Activated T-cell treated with anti-CD3 and anti-CD28 coated beads, Interleukin-2, amount 50 U/mL, for 4 hours (primary cell): ENCODE measurements at regions not wholly inside any gene's neighbourhood (a gene's known extent, or its start where the extent isn't known, plus 50 kb on each side); places are given as distances from the start of the nearest gene placed in this dataset.
"Not testable (repeated sequence)": the region's sequence is repeated elsewhere in the genome, so short reads cannot be mapped to it uniquely, and the experiment has no call there.

Experiments used
- ATAC-seq, 2 donors: fragments of 200-7000 bp; cut with Tn5 transposase; one replicate each; pipeline ENCODE4 v1.10.0; 2021
- DNase-seq: peaks from one replicate; pipeline ENCODE4 v3.0.0-alpha.2; 2020
- H3K27me3 Mint-ChIP-seq: one replicate; pipeline ENCODE4 v1.8.0; 2021; ENCODE audit warnings: low read depth, mixed read lengths
- H3K36me3 Mint-ChIP-seq: one replicate; pipeline ENCODE4 v1.8.0; 2022; ENCODE audit warnings: mixed read lengths; ENCODE audit not compliant: insufficient read depth
- H3K4me1 Mint-ChIP-seq: one replicate; pipeline ENCODE4 v1.8.0; 2021; ENCODE audit warnings: low read depth, mixed read lengths
- H3K4me3 Mint-ChIP-seq: one replicate; pipeline ENCODE4 v1.8.0; 2021; ENCODE audit warnings: mild to moderate bottlenecking, moderate library complexity, mixed read lengths
- H3K9me3 Mint-ChIP-seq: one replicate; pipeline ENCODE4 v1.8.0; 2021; ENCODE audit warnings: mixed read lengths

GRCh38 chrX:34841205-34841604 is 101.4 kb upstream of the FAM47B start:
- not testable (repeated sequence) for DNase-seq, H3K27me3 Mint-ChIP-seq, ATAC-seq, H3K9me3 Mint-ChIP-seq, H3K4me1 Mint-ChIP-seq, H3K36me3 Mint-ChIP-seq, H3K4me3 Mint-ChIP-seq

- DNase-seq = no peak
- peaks cover 4% of the 10 kb centered on the region for H3K9me3 Mint-ChIP-seq
- H3K4me1 Mint-ChIP-seq = no peaks in the 10 kb centered on the region
- H3K27me3 Mint-ChIP-seq = no peaks in the 10 kb centered on the region
- ATAC-seq = no peak
- H3K36me3 Mint-ChIP-seq = no peaks in the 10 kb centered on the region
- no peak overlapping the region for H3K4me3 Mint-ChIP-seq
Measured at GRCh38 chrX:34848281-34848680, 94.3 kb upstream of the FAM47B start.

GRCh38 chrX:34849371-34849770 is 93.2 kb upstream of the FAM47B start:
- no peaks in the 10 kb centered on the region for H3K27me3 Mint-ChIP-seq
- ATAC-seq = no peak

GRCh38 chrX:34859191-34859590 is 83.4 kb upstream of the FAM47B start:
- Mint-ChIP-seq H3K4me1 (no peaks in the 10 kb centered on the region), H3K36me3 (no peaks in the 10 kb centered on the region), H3K4me3 (no peak overlapping the region), H3K9me3 (peaks cover 4% of the 10 kb centered on the region), H3K27me3 (no peaks in the 10 kb centered on the region)
- ATAC-seq (no peak), DNase-seq (no peak)

More at GRCh38 chrX:34849371-34849770, 93.2 kb upstream of the FAM47B start:
- Mint-ChIP-seq H3K4me1 (no peaks in the 10 kb centered on the region), H3K9me3 (no peaks in the 10 kb centered on the region), H3K4me3 (no peak overlapping the region), H3K36me3 (no peaks in the 10 kb centered on the region)
- no peak for DNase-seq

- no peak for DNase-seq
- H3K36me3 Mint-ChIP-seq = no peaks in the 10 kb centered on the region
- H3K9me3 Mint-ChIP-seq = peaks cover 12% of the 10 kb centered on the region
- H3K4me3 Mint-ChIP-seq = no peak overlapping the region
- ATAC-seq = no peak
- H3K4me1 Mint-ChIP-seq = no peaks in the 10 kb centered on the region
- H3K27me3 Mint-ChIP-seq = no peaks in the 10 kb centered on the region
Measured at GRCh38 chrX:34863906-34864305, 78.7 kb upstream of the FAM47B start.

- ATAC-seq (no peak), DNase-seq (no peak)
- Mint-ChIP-seq H3K4me1 (no peaks in the 10 kb centered on the region), H3K36me3 (no peaks in the 10 kb centered on the region), H3K9me3 (peaks cover 23% of the 10 kb centered on the region), H3K4me3 (no peak overlapping the region), H3K27me3 (no peaks in the 10 kb centered on the region)
Measured at GRCh38 chrX:34866646-34867045, 76.0 kb upstream of the FAM47B start.

GRCh38 chrX:34868633-34869032 is 74.0 kb upstream of the FAM47B start:
- no peaks in the 10 kb centered on the region for H3K4me1 Mint-ChIP-seq
- H3K9me3 Mint-ChIP-seq = peaks cover 23% of the 10 kb centered on the region
- DNase-seq (no peak), ATAC-seq (no peak)
- no peak overlapping the region for H3K4me3 Mint-ChIP-seq
- no peaks in the 10 kb centered on the region for H3K36me3 Mint-ChIP-seq
- no peaks in the 10 kb centered on the region for H3K27me3 Mint-ChIP-seq

GRCh38 chrX:34873500-34874225 is 68.9 kb upstream of the FAM47B start:
- DNase-seq (no peak), ATAC-seq (no peak)
- Mint-ChIP-seq H3K27me3 (no peaks in the 10 kb centered on the region), H3K36me3 (no peaks in the 10 kb centered on the region), H3K4me3 (no peak overlapping the region), H3K9me3 (peaks cover 14% of the 10 kb centered on the region), H3K4me1 (no peaks in the 10 kb centered on the region)

GRCh38 chrX:34874763-34875162 is 67.8 kb upstream of the FAM47B start:
- Mint-ChIP-seq H3K4me1 (no peaks in the 10 kb centered on the region), H3K36me3 (no peaks in the 10 kb centered on the region), H3K4me3 (no peak overlapping the region), H3K27me3 (no peaks in the 10 kb centered on the region), H3K9me3 (peaks cover 4% of the 10 kb centered on the region)
- DNase-seq (no peak), ATAC-seq (no peak)

GRCh38 chrX:34875204-34875603 is 67.4 kb upstream of the FAM47B start:
- ATAC-seq (no peak), DNase-seq (no peak)
- Mint-ChIP-seq H3K4me3 (no peak overlapping the region), H3K4me1 (no peaks in the 10 kb centered on the region), H3K36me3 (no peaks in the 10 kb centered on the region), H3K9me3 (peaks cover 4% of the 10 kb centered on the region), H3K27me3 (no peaks in the 10 kb centered on the region)

GRCh38 chrX:34877436-34877835 is 65.2 kb upstream of the FAM47B start:
- Mint-ChIP-seq H3K36me3 (no peaks in the 10 kb centered on the region), H3K27me3 (no peaks in the 10 kb centered on the region), H3K9me3 (no peaks in the 10 kb centered on the region), H3K4me1 (no peaks in the 10 kb centered on the region), H3K4me3 (no peak overlapping the region)
- ATAC-seq (no peak), DNase-seq (no peak)

GRCh38 chrX:34879346-34879745 is 63.2 kb upstream of the FAM47B start:
- no peaks in the 10 kb centered on the region for H3K27me3 Mint-ChIP-seq
- H3K4me1 Mint-ChIP-seq = no peaks in the 10 kb centered on the region
- H3K36me3 Mint-ChIP-seq = no peaks in the 10 kb centered on the region
- no peak overlapping the region for H3K4me3 Mint-ChIP-seq
- no peak for DNase-seq
- ATAC-seq = no peak
- H3K9me3 Mint-ChIP-seq = no peaks in the 10 kb centered on the region

- no peak for ATAC-seq
- H3K4me1 Mint-ChIP-seq = no peaks in the 10 kb centered on the region
- no peaks in the 10 kb centered on the region for H3K27me3 Mint-ChIP-seq
- H3K36me3 Mint-ChIP-seq = no peaks in the 10 kb centered on the region
- H3K4me3 Mint-ChIP-seq = no peak overlapping the region
- no peak for DNase-seq
- H3K9me3 Mint-ChIP-seq = no peaks in the 10 kb centered on the region
Measured at GRCh38 chrX:34879886-34880285, 62.7 kb upstream of the FAM47B start.

GRCh38 chrX:34880656-34881055 is 61.9 kb upstream of the FAM47B start:
- ATAC-seq (no peak), DNase-seq (no peak)
- H3K9me3 Mint-ChIP-seq = no peaks in the 10 kb centered on the region
- no peaks in the 10 kb centered on the region for H3K36me3 Mint-ChIP-seq
- no peak overlapping the region for H3K4me3 Mint-ChIP-seq
- no peaks in the 10 kb centered on the region for H3K4me1 Mint-ChIP-seq
- no peaks in the 10 kb centered on the region for H3K27me3 Mint-ChIP-seq

- H3K27me3 Mint-ChIP-seq = no peaks in the 10 kb centered on the region
- H3K4me3 Mint-ChIP-seq = no peak overlapping the region
- H3K36me3 Mint-ChIP-seq = no peaks in the 10 kb centered on the region
- DNase-seq = no peak
- no peaks in the 10 kb centered on the region for H3K9me3 Mint-ChIP-seq
- H3K4me1 Mint-ChIP-seq = no peaks in the 10 kb centered on the region
- no peak for ATAC-seq
Measured at GRCh38 chrX:34881671-34882070, 60.9 kb upstream of the FAM47B start.

GRCh38 chrX:34884817-34885216 is 57.8 kb upstream of the FAM47B start:
- H3K36me3 Mint-ChIP-seq = no peaks in the 10 kb centered on the region
- ATAC-seq (no peak), DNase-seq (no peak)
- H3K27me3 Mint-ChIP-seq = no peaks in the 10 kb centered on the region
- H3K4me1 Mint-ChIP-seq = no peaks in the 10 kb centered on the region
- H3K9me3 Mint-ChIP-seq = no peaks in the 10 kb centered on the region
- H3K4me3 Mint-ChIP-seq = no peak overlapping the region
